Keratinocyte (primary cell): ENCODE measurements at regions not wholly inside any gene's neighbourhood (a gene's known extent, or its start where the extent isn't known, plus 50 kb on each side); places are given as distances from the start of the nearest gene placed in this dataset.

Experiments
- DNase-seq: peaks from one replicate; pipeline ENCODE4 v3.0.0-alpha.2; 2011; ENCODE audit warnings: low read depth, missing footprints, low spot score
- FAIRE-seq: peaks from 2 replicates; lab custom pipeline; 2011; peaks lifted over from hg19 to GRCh38; lab: Jason Lieb, UNC
- H2AFZ ChIP-seq: 2 replicates; pipeline ENCODE4 v1.6.0; 2012; ENCODE audit warnings: low read length, control low read depth, inconsistent platforms; ENCODE audit not compliant: control insufficient read depth
- H3K27ac ChIP-seq: 2 replicates; pipeline ENCODE4 v1.5.1; 2011; ENCODE audit warnings: low read length; ENCODE audit not compliant: control insufficient read depth, insufficient read depth
- H3K27me3 ChIP-seq: 3 replicates; pipeline ENCODE4 v1.6.0; 2011; ENCODE audit warnings: low read length; ENCODE audit not compliant: control insufficient read depth, insufficient read depth; ENCODE audit errors: extremely low read depth
- H3K36me3 ChIP-seq, 2 experiments: 2 replicates in 1 of 2; 3 replicates in 1 of 2; pipeline ENCODE4 v1.5.1; 2011; ENCODE audit warnings: low read length in 2 of 2, mild to moderate bottlenecking in 1 of 2; ENCODE audit not compliant: control insufficient read depth in 2 of 2, insufficient read depth in 2 of 2; ENCODE audit errors: extremely low read depth in 1 of 2
- H3K4me1 ChIP-seq: 3 replicates; pipeline ENCODE4 v1.5.1; 2011; ENCODE audit warnings: low read length; ENCODE audit not compliant: control insufficient read depth, insufficient read depth; ENCODE audit errors: extremely low read depth
- H3K4me2 ChIP-seq: 3 replicates; pipeline ENCODE4 v1.6.0; 2011; ENCODE audit warnings: low read depth, low read length; ENCODE audit not compliant: control insufficient read depth, insufficient read depth; ENCODE audit errors: extremely low read depth
- H3K4me3 ChIP-seq, 3 experiments: fragments of 200-600 bp in 1 of 3; sonication (generic) in 1 of 3; 2 replicates in 2 of 3; 3 replicates in 1 of 3; pipeline ENCODE4 v1.5.1; 2011 to 2016; ENCODE audit warnings: low read length in 3 of 3, mild to moderate bottlenecking in 3 of 3, control low read depth in 2 of 3, inconsistent platforms in 1 of 3, low read depth in 1 of 3, mixed read lengths in 1 of 3, mixed run types in 1 of 3, moderate library complexity in 1 of 3; ENCODE audit not compliant: control insufficient read depth in 2 of 3, insufficient read depth in 2 of 3; ENCODE audit errors: extremely low read depth in 1 of 3
- H3K79me2 ChIP-seq: 2 replicates; pipeline ENCODE4 v1.6.0; 2012; ENCODE audit warnings: low read length; ENCODE audit not compliant: control insufficient read depth, insufficient read depth
- H3K9ac ChIP-seq: 3 replicates; pipeline ENCODE4 v1.6.0; 2011; ENCODE audit warnings: low read length; ENCODE audit not compliant: control insufficient read depth, insufficient read depth; ENCODE audit errors: extremely low read depth
- H3K9me1 ChIP-seq: 3 replicates; pipeline ENCODE4 v1.6.0; 2011; ENCODE audit warnings: low read length; ENCODE audit not compliant: control insufficient read depth, insufficient read depth; ENCODE audit errors: extremely low read depth
- H3K9me3 ChIP-seq: 2 replicates; pipeline ENCODE4 v1.5.1; 2012; ENCODE audit warnings: low read depth, low read length; ENCODE audit not compliant: control insufficient read depth
- H4K20me1 ChIP-seq: 3 replicates; pipeline ENCODE4 v1.6.0; 2011; ENCODE audit warnings: low read length; ENCODE audit not compliant: control insufficient read depth, insufficient read depth; ENCODE audit errors: extremely low read depth
- CTCF ChIP-seq, 3 experiments: IDR thresholded peaks in 1 of 3; conservative IDR thresholded peaks in 1 of 3; optimal IDR thresholded peaks in 1 of 3; 2 replicates in 2 of 3; 3 replicates in 1 of 3; pipeline versions ENCODE3 to v1.5.1; 2011; ENCODE audit warnings: low read length in 3 of 3, mild to moderate bottlenecking in 3 of 3, moderate library complexity in 2 of 3, control low read depth in 1 of 3, inconsistent platforms in 1 of 3; ENCODE audit not compliant: insufficient read depth in 2 of 3; ENCODE audit errors: extremely low read depth in 1 of 3
- EZH2 ChIP-seq: IDR thresholded peaks from one replicate; pipeline ENCODE4 v1.6.1; 2012; ENCODE audit warnings: inconsistent platforms, mild to moderate bottlenecking, low read length, moderate library complexity
- dilution Hi-C: fragments of 300-500 bp; cut with MboI; formaldehyde crosslinking; loops from one replicate; pipeline ENCODE4 v1.7.0; 2020; ENCODE audit warnings: low sequenced_read_pairs; ENCODE audit not compliant: extremely low pct_ligation_motif_present

GRCh38 chr14:29451941-29452340 lies 475.7 kb downstream of the PRKD1 start:
- FAIRE-seq (no peak), DNase-seq (no peak)
- Histone ChIP-seq H3K4me1 (no peaks in the 10 kb centered on the region), H2AFZ (no peak overlapping the region), H3K9ac (no peak overlapping the region), H3K79me2 (no peaks in the 10 kb centered on the region), H3K4me2 (no peak overlapping the region), H3K4me3 (no peak overlapping the region), H3K9me1 (no peaks in the 10 kb centered on the region), H3K36me3 (no peaks in the 10 kb centered on the region), H3K9me3 (no peaks in the 10 kb centered on the region), H4K20me1 (no peaks in the 10 kb centered on the region), H3K27ac (no peak overlapping the region), H3K27me3 (no peaks in the 10 kb centered on the region)
- no peak for TF ChIP-seq EZH2
- TF ChIP-seq CTCF (optimal IDR thresholded peaks at IDR 0.05 in 1 of 3, IDR thresholded peaks at IDR 0.05 in 1 of 3, conservative IDR thresholded peaks at IDR 0.05 in 1 of 3; ENCODE audit: extremely low read depth in 1 of 3, insufficient read depth in 2 of 3, low read length in 3 of 3): no peak
- dilution Hi-C loops: no loop called here

GRCh38 chr14:29453045-29453444 lies 474.6 kb downstream of the PRKD1 start:
- Histone ChIP-seq H3K4me2 (no peak overlapping the region), H3K9ac (no peak overlapping the region), H4K20me1 (no peaks in the 10 kb centered on the region), H3K9me3 (no peaks in the 10 kb centered on the region), H3K27me3 (no peaks in the 10 kb centered on the region), H2AFZ (no peak overlapping the region), H3K9me1 (no peaks in the 10 kb centered on the region), H3K36me3 (no peaks in the 10 kb centered on the region), H3K4me3 (no peak overlapping the region), H3K27ac (no peak overlapping the region), H3K79me2 (no peaks in the 10 kb centered on the region), H3K4me1 (no peaks in the 10 kb centered on the region)
- FAIRE-seq (no peak), DNase-seq (no peak)
- TF ChIP-seq CTCF (optimal IDR thresholded peaks at IDR 0.05 in 1 of 3, IDR thresholded peaks at IDR 0.05 in 1 of 3, conservative IDR thresholded peaks at IDR 0.05 in 1 of 3; ENCODE audit: extremely low read depth in 1 of 3, insufficient read depth in 2 of 3, low read length in 3 of 3): no peak
- no peak for TF ChIP-seq EZH2
- dilution Hi-C loops: no loop called here
